Keratinocyte (primary cell): ENCODE measurements at regions not wholly inside any gene's neighbourhood (a gene's known extent, or its start where the extent isn't known, plus 50 kb on each side); places are given as distances from the start of the nearest gene placed in this dataset.

ENCODE experiments used
- CTCF ChIP-seq, 3 experiments: IDR thresholded peaks in 1 of 3; conservative IDR thresholded peaks in 1 of 3; optimal IDR thresholded peaks in 1 of 3; 2 replicates in 2 of 3; 3 replicates in 1 of 3; pipeline versions ENCODE3 to v1.5.1; 2011; ENCODE audit warnings: low read length in 3 of 3, mild to moderate bottlenecking in 3 of 3, moderate library complexity in 2 of 3, control low read depth in 1 of 3, inconsistent platforms in 1 of 3; ENCODE audit not compliant: insufficient read depth in 2 of 3; ENCODE audit errors: extremely low read depth in 1 of 3
- EZH2 ChIP-seq: IDR thresholded peaks from one replicate; pipeline ENCODE4 v1.6.1; 2012; ENCODE audit warnings: inconsistent platforms, mild to moderate bottlenecking, low read length, moderate library complexity

GRCh38 chr11:71062199-71062598 lies 190.2 kb downstream of the SHANK2 start:
- no peak for TF ChIP-seq EZH2
- no peak for TF ChIP-seq CTCF (optimal IDR thresholded peaks at IDR 0.05 in 1 of 3, IDR thresholded peaks at IDR 0.05 in 1 of 3, conservative IDR thresholded peaks at IDR 0.05 in 1 of 3; ENCODE audit: extremely low read depth in 1 of 3, insufficient read depth in 2 of 3, low read length in 3 of 3)
